OCI-LY1 (cell line): ENCODE measurements at regions not wholly inside any gene's neighbourhood (a gene's known extent, or its start where the extent isn't known, plus 50 kb on each side); places are given as distances from the start of the nearest gene placed in this dataset.

Experiments
- H2AFZ ChIP-seq: fragments of 200-600 bp; sonication (generic), shearing (Covaris generic); 2 replicates; pipeline ENCODE4 v1.6.0; 2014; ENCODE audit warnings: antibody characterized with exemption, mild to moderate bottlenecking, low read length
- H3F3A ChIP-seq: fragments of 200-600 bp; sonication (generic), shearing (Covaris generic); 2 replicates; pipeline ENCODE4 v1.6.0; 2014; ENCODE audit warnings: mild to moderate bottlenecking, antibody characterized with exemption, low read length, moderate library complexity; ENCODE audit not compliant: insufficient read depth
- H3K27ac ChIP-seq: fragments of 200-600 bp; sonication (generic); 2 replicates; pipeline ENCODE4 v1.5.1; 2014; ENCODE audit warnings: low read length, mixed run types, mild to moderate bottlenecking, low read depth; ENCODE audit not compliant: poor library complexity, severe bottlenecking
- H3K27me3 ChIP-seq: fragments of 200-600 bp; sonication (generic); 2 replicates; pipeline ENCODE4 v1.6.0; 2014; ENCODE audit warnings: antibody characterized with exemption, mild to moderate bottlenecking, low read length, moderate library complexity; ENCODE audit not compliant: insufficient read depth
- H3K36me3 ChIP-seq: fragments of 200-600 bp; sonication (generic); 2 replicates; pipeline ENCODE4 v1.6.1; 2014; ENCODE audit warnings: mild to moderate bottlenecking, antibody characterized with exemption, low read length, moderate library complexity, mixed read lengths; ENCODE audit not compliant: insufficient read depth
- H3K4me1 ChIP-seq: fragments of 200-600 bp; sonication (generic); 2 replicates; pipeline ENCODE4 v1.5.1; 2014; ENCODE audit warnings: mild to moderate bottlenecking, low read length, moderate library complexity; ENCODE audit not compliant: insufficient read depth, severe bottlenecking
- H3K4me2 ChIP-seq: fragments of 200-600 bp; sonication (generic), shearing (Covaris generic); 2 replicates; pipeline ENCODE4 v1.6.1; 2014; ENCODE audit warnings: low read length
- H3K4me3 ChIP-seq: fragments of 200-600 bp; sonication (generic); 2 replicates; pipeline ENCODE4 v1.5.1; 2014; ENCODE audit warnings: low read length, low read depth, mild to moderate bottlenecking, mixed read lengths; ENCODE audit not compliant: poor library complexity, severe bottlenecking
- H3K79me2 ChIP-seq: fragments of 200-600 bp; shearing (Covaris generic); 2 replicates; pipeline ENCODE4 v1.6.1; 2016; ENCODE audit warnings: mixed run types, low read length, mixed read lengths; ENCODE audit not compliant: insufficient read depth
- H3K9ac ChIP-seq: fragments of 200-600 bp; sonication (generic), shearing (Covaris generic); 2 replicates; pipeline ENCODE4 v1.6.1; 2014; ENCODE audit warnings: mild to moderate bottlenecking, low read length, mixed read lengths
- H3K9me2 ChIP-seq: fragments of 200-600 bp; sonication (generic), shearing (Covaris generic); 2 replicates; pipeline ENCODE4 v1.6.1; 2014; ENCODE audit warnings: low read depth, mild to moderate bottlenecking, low read length, mixed read lengths
- H3K9me3 ChIP-seq: fragments of 200-600 bp; shearing (Covaris generic); 2 replicates; pipeline ENCODE4 v1.6.1; 2014; ENCODE audit warnings: low read length, mixed read lengths
- H4K20me1 ChIP-seq: fragments of 200-600 bp; sonication (generic), shearing (Covaris generic); 2 replicates; pipeline ENCODE4 v1.6.0; 2016; ENCODE audit warnings: mild to moderate bottlenecking, low read length; ENCODE audit not compliant: insufficient read depth
- CTCF ChIP-seq: fragments of 200-600 bp; sonication (generic), shearing (Covaris generic); IDR thresholded peaks from 2 replicates; pipeline ENCODE4 v1.5.1; 2017; ENCODE audit warnings: mild to moderate bottlenecking, antibody characterized with exemption, low read length, moderate library complexity, mixed read lengths
- EZH2 ChIP-seq: fragments of 200-600 bp; sonication (generic), shearing (Covaris generic); IDR thresholded peaks from 2 replicates; pipeline ENCODE4 v1.8.0; 2017; ENCODE audit warnings: borderline replicate concordance, mixed run types, mild to moderate bottlenecking, antibody characterized with exemption, low read length, moderate library complexity, mixed read lengths

DNA sequence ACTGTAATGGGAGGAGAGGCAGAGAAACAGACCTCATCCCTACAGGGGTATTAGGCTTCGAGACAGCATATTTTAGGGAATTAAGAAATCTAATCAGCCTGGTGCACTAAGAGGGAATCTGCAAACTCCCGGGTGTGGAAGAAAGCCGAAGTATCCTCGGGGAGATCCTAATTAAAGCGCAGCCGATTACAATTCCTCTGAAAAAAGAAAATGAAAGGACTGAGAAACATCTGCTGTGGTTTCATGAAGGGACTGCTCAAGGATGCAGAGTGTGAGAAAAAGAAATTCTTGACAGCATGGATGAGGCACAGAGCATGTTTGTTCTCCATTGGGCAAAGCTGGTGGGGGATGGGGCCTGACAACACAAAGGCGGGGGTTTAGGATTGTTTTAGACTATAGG is 290.0 kb upstream of the LARGE1 start:
- Histone ChIP-seq H2AFZ (no peak overlapping the region), H3K79me2 (no peaks in the 10 kb centered on the region), H3K4me3 (no peak overlapping the region), H3K4me1 (no peaks in the 10 kb centered on the region), H3K4me2 (no peak overlapping the region), H4K20me1 (no peaks in the 10 kb centered on the region), H3K36me3 (no peaks in the 10 kb centered on the region), H3K27me3 (no peaks in the 10 kb centered on the region), H3K9ac (no peak overlapping the region), H3K27ac (no peak overlapping the region), H3K9me3 (no peaks in the 10 kb centered on the region), H3F3A (no peaks in the 10 kb centered on the region), H3K9me2 (no peaks in the 10 kb centered on the region)
- TF ChIP-seq CTCF: no peak
- no peak for TF ChIP-seq EZH2

DNA sequence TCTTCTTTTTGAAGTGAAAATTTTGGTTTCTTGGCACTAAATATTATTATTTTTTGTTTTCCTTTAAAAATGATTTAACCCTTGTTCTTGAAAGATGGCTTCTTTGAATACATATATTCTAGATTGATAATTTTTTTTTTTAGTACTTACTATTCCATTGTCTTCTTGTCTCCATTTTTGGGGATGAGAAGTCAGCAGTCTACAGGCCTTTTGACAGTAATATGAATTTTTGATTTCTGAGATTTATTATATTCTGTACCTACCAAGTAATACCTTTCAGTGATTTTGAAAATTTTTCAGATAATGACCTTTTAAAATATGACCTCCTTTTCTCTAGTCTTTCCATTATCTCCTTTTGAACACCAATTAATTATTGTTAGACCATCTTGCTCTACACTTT is 294.1 kb upstream of the LARGE1 start:
- Histone ChIP-seq H3K9me2 (no peaks in the 10 kb centered on the region), H3F3A (no peaks in the 10 kb centered on the region), H4K20me1 (no peaks in the 10 kb centered on the region), H3K4me3 (no peak overlapping the region), H3K36me3 (no peaks in the 10 kb centered on the region), H3K27me3 (no peaks in the 10 kb centered on the region), H3K9me3 (no peaks in the 10 kb centered on the region), H3K27ac (no peak overlapping the region), H3K4me1 (no peaks in the 10 kb centered on the region), H3K9ac (no peak overlapping the region), H3K79me2 (no peaks in the 10 kb centered on the region), H2AFZ (no peak overlapping the region), H3K4me2 (no peak overlapping the region)
- TF ChIP-seq CTCF: no peak
- TF ChIP-seq EZH2: no peak

- no peak overlapping the region for H3K4me2 ChIP-seq
- H2AFZ ChIP-seq: no peak overlapping the region
- no peak overlapping the region for H3K27ac ChIP-seq
Measured at GRCh38 chr22:34225278-34225677, 305.0 kb upstream of the LARGE1 start.

More at GRCh38 chr22:34225278-34225677, 305.0 kb upstream of the LARGE1 start:
- Histone ChIP-seq H3K36me3 (no peaks in the 10 kb centered on the region), H3K79me2 (no peaks in the 10 kb centered on the region), H3K9me2 (no peaks in the 10 kb centered on the region), H3F3A (no peaks in the 10 kb centered on the region), H3K27me3 (no peaks in the 10 kb centered on the region), H3K4me3 (no peak overlapping the region), H3K9me3 (no peaks in the 10 kb centered on the region), H3K9ac (no peak overlapping the region), H3K4me1 (no peaks in the 10 kb centered on the region), H4K20me1 (no peaks in the 10 kb centered on the region)
- TF ChIP-seq CTCF (no peak), EZH2 (no peak)
